B cell (primary cell): ENCODE measurements at regions not wholly inside any gene's neighbourhood (a gene's known extent, or its start where the extent isn't known, plus 50 kb on each side); places are given as distances from the start of the nearest gene placed in this dataset.

Source experiments
- EZH2 ChIP-seq: IDR thresholded peaks from 2 replicates; pipeline ENCODE4 v1.6.1; 2012; ENCODE audit warnings: borderline replicate concordance, low read depth, mild to moderate bottlenecking, moderate library complexity, low read length; ENCODE audit not compliant: insufficient read depth, poor library complexity, severe bottlenecking
- TF ChIP-seq, protein P1 (sequence below): fragments of 200-600 bp; IDR thresholded peaks from one replicate; pipeline ENCODE4 v1.8.0; 2022; ENCODE audit warnings: antibody characterized with exemption, mild to moderate bottlenecking

DNA sequence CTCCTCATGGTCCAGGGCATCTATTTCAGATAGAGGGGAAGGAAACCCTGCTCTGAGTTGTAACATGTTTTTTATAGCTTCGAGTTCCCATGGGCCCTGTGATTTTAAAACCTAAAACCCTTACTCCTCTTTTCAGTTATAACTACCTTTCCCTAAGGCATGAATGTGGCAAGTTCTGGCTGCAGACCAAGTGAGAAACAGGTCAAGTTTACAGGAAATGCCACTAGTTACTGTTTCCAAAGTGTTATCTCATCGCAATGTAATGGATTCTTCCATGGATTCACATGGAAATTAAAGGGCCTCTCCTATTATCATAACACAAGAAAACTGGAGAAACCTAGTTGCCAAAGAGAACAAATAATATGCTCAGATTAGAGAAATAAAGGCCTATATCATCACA is 574.5 kb upstream of the GRAMD2B start:
- TF ChIP-seq, protein P1, sequence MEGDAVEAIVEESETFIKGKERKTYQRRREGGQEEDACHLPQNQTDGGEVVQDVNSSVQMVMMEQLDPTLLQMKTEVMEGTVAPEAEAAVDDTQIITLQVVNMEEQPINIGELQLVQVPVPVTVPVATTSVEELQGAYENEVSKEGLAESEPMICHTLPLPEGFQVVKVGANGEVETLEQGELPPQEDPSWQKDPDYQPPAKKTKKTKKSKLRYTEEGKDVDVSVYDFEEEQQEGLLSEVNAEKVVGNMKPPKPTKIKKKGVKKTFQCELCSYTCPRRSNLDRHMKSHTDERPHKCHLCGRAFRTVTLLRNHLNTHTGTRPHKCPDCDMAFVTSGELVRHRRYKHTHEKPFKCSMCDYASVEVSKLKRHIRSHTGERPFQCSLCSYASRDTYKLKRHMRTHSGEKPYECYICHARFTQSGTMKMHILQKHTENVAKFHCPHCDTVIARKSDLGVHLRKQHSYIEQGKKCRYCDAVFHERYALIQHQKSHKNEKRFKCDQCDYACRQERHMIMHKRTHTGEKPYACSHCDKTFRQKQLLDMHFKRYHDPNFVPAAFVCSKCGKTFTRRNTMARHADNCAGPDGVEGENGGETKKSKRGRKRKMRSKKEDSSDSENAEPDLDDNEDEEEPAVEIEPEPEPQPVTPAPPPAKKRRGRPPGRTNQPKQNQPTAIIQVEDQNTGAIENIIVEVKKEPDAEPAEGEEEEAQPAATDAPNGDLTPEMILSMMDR, result no peak
- no peak for TF ChIP-seq EZH2
